HL-60 (cell line): ENCODE measurements at regions not wholly inside any gene's neighbourhood (a gene's known extent, or its start where the extent isn't known, plus 50 kb on each side); places are given as distances from the start of the nearest gene placed in this dataset.

Experiments
- POLR2AphosphoS5 ChIP-seq: IDR thresholded peaks from 2 replicates; pipeline ENCODE4 v1.6.1; 2012; ENCODE audit warnings: low read depth
- TF ChIP-seq, protein P1 (sequence below): IDR thresholded peaks from one replicate; pipeline ENCODE4 v1.5.1; 2011; ENCODE audit warnings: low read length, control low read depth, inconsistent platforms; ENCODE audit not compliant: insufficient read depth

DNA sequence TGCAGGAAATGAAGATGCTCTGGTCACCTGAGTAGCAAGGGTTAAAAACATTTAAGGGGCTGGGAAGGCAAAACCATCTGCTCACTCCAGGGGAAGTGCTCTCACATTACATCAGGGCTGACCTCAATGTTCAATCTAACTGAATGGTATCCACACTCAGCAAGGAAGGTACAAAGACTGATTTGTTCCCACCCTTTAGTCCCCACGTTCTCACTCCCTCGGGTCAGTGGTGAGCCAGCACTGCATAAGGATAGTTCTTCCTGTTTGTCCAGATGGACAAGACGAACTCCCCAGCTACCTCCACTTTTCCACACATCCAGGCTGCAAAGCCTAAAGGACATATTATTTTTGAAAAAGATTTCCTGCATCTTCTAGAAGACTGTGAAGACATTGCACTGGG lies 126.6 kb upstream of the SLC14A2 start:
- TF ChIP-seq POLR2AphosphoS5: no peak
- TF ChIP-seq, protein P1, sequence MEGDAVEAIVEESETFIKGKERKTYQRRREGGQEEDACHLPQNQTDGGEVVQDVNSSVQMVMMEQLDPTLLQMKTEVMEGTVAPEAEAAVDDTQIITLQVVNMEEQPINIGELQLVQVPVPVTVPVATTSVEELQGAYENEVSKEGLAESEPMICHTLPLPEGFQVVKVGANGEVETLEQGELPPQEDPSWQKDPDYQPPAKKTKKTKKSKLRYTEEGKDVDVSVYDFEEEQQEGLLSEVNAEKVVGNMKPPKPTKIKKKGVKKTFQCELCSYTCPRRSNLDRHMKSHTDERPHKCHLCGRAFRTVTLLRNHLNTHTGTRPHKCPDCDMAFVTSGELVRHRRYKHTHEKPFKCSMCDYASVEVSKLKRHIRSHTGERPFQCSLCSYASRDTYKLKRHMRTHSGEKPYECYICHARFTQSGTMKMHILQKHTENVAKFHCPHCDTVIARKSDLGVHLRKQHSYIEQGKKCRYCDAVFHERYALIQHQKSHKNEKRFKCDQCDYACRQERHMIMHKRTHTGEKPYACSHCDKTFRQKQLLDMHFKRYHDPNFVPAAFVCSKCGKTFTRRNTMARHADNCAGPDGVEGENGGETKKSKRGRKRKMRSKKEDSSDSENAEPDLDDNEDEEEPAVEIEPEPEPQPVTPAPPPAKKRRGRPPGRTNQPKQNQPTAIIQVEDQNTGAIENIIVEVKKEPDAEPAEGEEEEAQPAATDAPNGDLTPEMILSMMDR: no peak
